ENCODE measurements at regions not wholly inside any gene's neighbourhood (a gene's known extent, or its start where the extent isn't known, plus 50 kb on each side); places are given as distances from the start of the nearest gene placed in this dataset.

- no peak for DNase-seq (ENCODE audit: low spot score)
- no peak for TF ChIP-seq CTCF (conservative IDR thresholded peaks at IDR 0.05; ENCODE audit: low read depth in 2 of 2)
- no peak for TF ChIP-seq ZNF114 (CRISPR knock-in tag; IDR thresholded peaks at IDR 0.05)
- TF ChIP-seq REST (IDR thresholded peaks at IDR 0.05; ENCODE audit: unreplicated experiment) = no peak
- no peak for TF ChIP-seq ZNF331 (CRISPR knock-in tag; IDR thresholded peaks at IDR 0.05; ENCODE audit: low read depth)
- no peak for TF ChIP-seq POLR2AphosphoS5 (IDR thresholded peaks at IDR 0.05; ENCODE audit: low read depth)
- TF ChIP-seq CREB1 (CRISPR knock-in tag; IDR thresholded peaks at IDR 0.05; ENCODE audit: low read depth) = no peak
- no peak for TF ChIP-seq EZH2 (IDR thresholded peaks at IDR 0.05; ENCODE audit: low read depth, unreplicated experiment)
- TF ChIP-seq JUNB (IDR thresholded peaks at IDR 0.05; ENCODE audit: unreplicated experiment) = no peak
- TF ChIP-seq EZH2phosphoT487 (IDR thresholded peaks at IDR 0.05; ENCODE audit: unreplicated experiment) = no peak
- no peak for TF ChIP-seq ETS1 (IDR thresholded peaks at IDR 0.05)
- no peak for TF ChIP-seq ZNF462 (CRISPR knock-in tag; IDR thresholded peaks at IDR 0.05)
- no peak for TF ChIP-seq NANOG (IDR thresholded peaks at IDR 0.05; ENCODE audit: borderline replicate concordance)
- no peak for TF ChIP-seq STAT1 (IDR thresholded peaks at IDR 0.05; ENCODE audit: unreplicated experiment)
- Histone ChIP-seq H3K79me2 (replicated peaks; ENCODE audit: insufficient read depth) (no peaks in the 10 kb centered on the region), H4K20me1 (replicated peaks; ENCODE audit: insufficient read depth) (no peaks in the 10 kb centered on the region), H3K4me3 (no peak overlapping the region), H2AFZ (no peak overlapping the region), H3K27ac (ENCODE audit: low read depth) (no peak overlapping the region), H3K27me3 (ENCODE audit: insufficient read depth) (no peaks in the 10 kb centered on the region), H3F3A (replicated peaks; ENCODE audit: low read depth) (no peaks in the 10 kb centered on the region), H3K36me3 (ENCODE audit: insufficient read depth) (no peaks in the 10 kb centered on the region), H3K4me1 (ENCODE audit: insufficient read depth) (no peaks in the 10 kb centered on the region), H3K4me2 (no peak overlapping the region), H3K9me2 (ENCODE audit: insufficient read depth) (no peaks in the 10 kb centered on the region)
- no peak overlapping the region for H3K4me3 Mint-ChIP-seq
- no peaks in the 10 kb centered on the region for H3K4me1 Mint-ChIP-seq
- H3K27ac Mint-ChIP-seq = no peak overlapping the region
- ATAC-seq = no peak
- peaks cover 2% of the 10 kb centered on the region for H3K27me3 Mint-ChIP-seq (ENCODE audit: insufficient read depth, low read depth, poor library complexity)
- no peaks in the 10 kb centered on the region; the same call in 1 of the 3 replicates for H3K9me3 Mint-ChIP-seq
- no peaks in the 10 kb centered on the region for H3K36me3 Mint-ChIP-seq (ENCODE audit: low read depth)
These were observed 188.6 kb upstream of the FKBP1C start for GRCh38 chr6:63022631-63023030.
